GM10248 (cell line): ENCODE measurements at regions not wholly inside any gene's neighbourhood (a gene's known extent, or its start where the extent isn't known, plus 50 kb on each side); places are given as distances from the start of the nearest gene placed in this dataset.

Source experiments
- CTCF ChIA-PET: fragments of 300-600 bp; sonication (Branson Sonifier 250); formaldehyde crosslinking; extraction: SDS; loops from one replicate; lab custom pipeline; 2021; ENCODE audit warnings: antibody characterized with exemption; lab: Yijun Ruan, JAX
- POLR2A ChIA-PET: fragments of 350-650 bp; sonication (Branson Sonifier 250); formaldehyde crosslinking; extraction: SDS; loops from one replicate; lab custom pipeline; 2020; ENCODE audit warnings: antibody characterized with exemption; lab: Yijun Ruan, JAX
- DNase-seq: peaks from one replicate; pipeline ENCODE4 v3.0.0; 2012; ENCODE audit errors: extremely low spot score
- TF ChIP-seq, protein P1 (sequence below): IDR thresholded peaks from 2 replicates; pipeline ENCODE4 v1.5.1; 2012; ENCODE audit warnings: mild to moderate bottlenecking, low read depth; ENCODE audit errors: extremely low read depth, missing control alignments, control extremely low read depth

- POLR2A ChIA-PET, result no interaction called here
- CTCF ChIA-PET, result interaction anchor here (1.1 to 1.8 kb wide), 3 partner anchors 8 to 13 kb away, joined by 4 to 5 read pairs (median 4); no protein-coding TSS in a partner anchor
- DNase-seq, result no peak
- TF ChIP-seq, protein P1, sequence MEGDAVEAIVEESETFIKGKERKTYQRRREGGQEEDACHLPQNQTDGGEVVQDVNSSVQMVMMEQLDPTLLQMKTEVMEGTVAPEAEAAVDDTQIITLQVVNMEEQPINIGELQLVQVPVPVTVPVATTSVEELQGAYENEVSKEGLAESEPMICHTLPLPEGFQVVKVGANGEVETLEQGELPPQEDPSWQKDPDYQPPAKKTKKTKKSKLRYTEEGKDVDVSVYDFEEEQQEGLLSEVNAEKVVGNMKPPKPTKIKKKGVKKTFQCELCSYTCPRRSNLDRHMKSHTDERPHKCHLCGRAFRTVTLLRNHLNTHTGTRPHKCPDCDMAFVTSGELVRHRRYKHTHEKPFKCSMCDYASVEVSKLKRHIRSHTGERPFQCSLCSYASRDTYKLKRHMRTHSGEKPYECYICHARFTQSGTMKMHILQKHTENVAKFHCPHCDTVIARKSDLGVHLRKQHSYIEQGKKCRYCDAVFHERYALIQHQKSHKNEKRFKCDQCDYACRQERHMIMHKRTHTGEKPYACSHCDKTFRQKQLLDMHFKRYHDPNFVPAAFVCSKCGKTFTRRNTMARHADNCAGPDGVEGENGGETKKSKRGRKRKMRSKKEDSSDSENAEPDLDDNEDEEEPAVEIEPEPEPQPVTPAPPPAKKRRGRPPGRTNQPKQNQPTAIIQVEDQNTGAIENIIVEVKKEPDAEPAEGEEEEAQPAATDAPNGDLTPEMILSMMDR, result no peak
Measured at GRCh38 chr13:73607489-73608156, 526.6 kb downstream of the KLF12 start.

DNA sequence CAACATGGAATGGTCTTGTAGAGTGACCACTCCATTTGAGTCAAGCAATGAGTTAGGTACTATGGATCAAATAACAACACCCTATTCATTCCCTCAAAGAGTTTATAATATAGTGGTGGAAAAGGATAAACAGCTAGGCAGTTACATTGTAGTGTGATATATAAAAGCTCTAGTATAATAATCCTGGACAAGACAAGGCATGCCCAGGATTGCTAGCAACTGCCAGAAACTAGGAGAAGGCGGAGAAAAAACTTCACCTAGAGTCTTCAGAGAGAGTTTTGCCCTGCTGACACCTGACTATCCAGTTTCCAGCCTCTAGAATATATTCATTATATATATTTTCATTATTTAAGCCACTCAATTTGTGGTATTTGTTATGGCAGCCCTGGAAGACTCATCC is 530.6 kb downstream of the KLF12 start:
- POLR2A ChIA-PET, result no interaction called here

DNA sequence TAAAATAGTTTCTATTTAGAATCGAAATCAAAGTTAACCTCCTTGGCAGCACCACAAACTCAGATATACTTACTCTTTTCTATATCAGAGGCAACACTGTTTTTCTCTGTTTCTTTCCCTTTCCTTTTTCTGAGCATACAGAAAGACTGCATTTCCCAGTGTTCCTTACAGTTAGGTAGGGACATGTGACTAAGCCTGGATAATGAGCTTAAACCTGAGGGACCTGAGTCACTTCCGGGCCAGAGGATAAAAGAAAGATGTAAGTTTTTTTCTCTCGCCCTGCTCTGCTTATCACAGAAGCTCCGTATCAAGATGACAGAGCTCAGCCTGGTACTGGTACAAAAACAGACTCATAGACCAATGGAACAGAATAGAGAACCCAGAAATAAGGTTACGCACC is 531.9 kb downstream of the KLF12 start:
- ChIA-PET POLR2A (no interaction called here), CTCF (no interaction called here)
- TF ChIP-seq, protein P1, result no peak
- DNase-seq, result no peak

More for the DNA sequence above, 530.6 kb downstream of the KLF12 start:
- TF ChIP-seq, protein P1, result no peak
- no peak for DNase-seq
- CTCF ChIA-PET, result no interaction called here

- TF ChIP-seq, protein P1, result no peak
- CTCF ChIA-PET, result no interaction called here
- POLR2A ChIA-PET, result no interaction called here
- DNase-seq, result no peak
Measured at GRCh38 chr13:73601708-73602107, 532.5 kb downstream of the KLF12 start.

DNA sequence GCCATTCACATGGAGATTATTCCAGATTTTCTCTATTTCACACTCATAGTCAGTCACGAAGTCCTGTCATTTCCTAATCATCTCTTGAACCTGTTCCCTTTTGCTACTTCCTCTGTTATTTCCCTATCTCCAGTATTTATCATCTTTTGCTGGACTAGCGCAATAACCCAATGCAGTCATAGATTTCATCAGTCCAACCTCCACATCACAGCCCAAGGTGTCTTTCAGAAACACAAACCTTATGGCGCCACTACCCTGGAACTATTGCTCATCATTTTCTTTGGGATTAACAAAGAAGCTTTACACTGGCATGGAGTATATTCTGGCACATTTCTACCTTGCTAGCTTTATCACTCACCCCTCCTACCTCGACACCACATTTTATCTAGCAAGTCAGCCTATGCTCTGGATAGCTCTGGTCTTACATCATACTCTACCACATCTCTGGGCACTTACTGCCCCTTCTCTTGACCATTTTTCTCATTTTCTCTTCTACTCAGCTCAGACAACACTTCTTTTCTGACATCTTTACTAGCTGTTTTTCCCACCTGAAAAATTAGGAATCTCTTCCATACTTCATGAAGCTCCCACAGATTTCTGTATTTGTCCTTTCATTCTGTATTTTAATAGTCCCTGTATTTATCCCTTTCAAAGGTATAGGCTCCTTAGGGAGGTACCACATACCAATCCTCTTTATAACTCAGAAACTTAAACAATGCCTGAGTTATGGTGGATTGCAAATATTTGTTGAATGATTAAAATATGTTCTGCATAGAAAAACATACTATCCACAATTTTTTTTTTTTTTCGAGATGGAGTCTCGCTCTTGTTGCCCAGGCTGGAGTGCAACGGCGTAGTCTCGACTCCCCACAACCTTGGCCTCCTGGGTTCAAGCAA is 534.7 kb downstream of the KLF12 start:
- ChIA-PET CTCF (interaction anchor here (1.2 to 1.9 kb wide), 3 partner anchors 9 to 11 kb away, joined by 4 to 5 read pairs (median 4); no protein-coding TSS in a partner anchor), POLR2A (no interaction called here)
- TF ChIP-seq, protein P1, result no peak
- no peak for DNase-seq

DNA sequence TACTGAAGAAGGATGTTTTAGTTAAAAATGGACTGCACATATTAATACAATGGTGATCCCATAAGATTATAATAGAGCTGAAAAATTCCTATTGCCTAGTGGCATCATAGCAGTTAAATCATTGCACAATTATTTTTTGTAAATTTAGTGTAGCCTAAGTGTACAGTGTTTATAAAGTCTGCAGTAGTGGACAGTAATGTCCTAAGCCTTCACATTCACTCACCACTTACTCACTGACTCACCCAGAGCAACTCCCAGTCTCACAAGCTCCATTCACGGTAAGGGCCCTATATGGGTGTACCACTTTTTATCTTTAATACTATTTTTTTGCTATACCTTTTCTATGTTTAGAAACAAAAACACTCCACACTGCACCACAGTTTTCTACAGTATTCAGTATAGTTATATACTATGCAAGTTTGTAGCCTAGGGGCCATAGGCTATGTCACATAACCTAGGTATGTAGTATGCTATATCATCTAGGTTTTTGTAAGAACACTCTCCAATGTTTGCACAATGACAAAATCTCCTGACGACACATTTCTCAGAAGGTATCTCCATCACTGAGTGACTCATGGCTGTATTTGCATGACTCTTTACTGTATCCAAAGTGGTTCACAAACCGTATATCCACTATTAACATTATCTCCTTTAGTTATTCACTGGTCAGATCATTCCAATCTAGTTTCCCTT is 536.0 kb downstream of the KLF12 start:
- TF ChIP-seq, protein P1, result no peak
- DNase-seq, result no peak
- ChIA-PET POLR2A (no interaction called here), CTCF (interaction anchor here (1.9 kb wide), 1 partner anchor 9 kb away, joined by 4 read pairs; no protein-coding TSS in a partner anchor)
